ENCODE measurements at regions not wholly inside any gene's neighbourhood (a gene's known extent, or its start where the extent isn't known, plus 50 kb on each side); places are given as distances from the start of the nearest gene placed in this dataset.

- Histone ChIP-seq H3K36me3 (ENCODE audit: control insufficient read depth, insufficient read depth, low read length) (no peaks in the 10 kb centered on the region), H3K4me3 (no peak overlapping the region), H3K9me3 (replicated peaks; ENCODE audit: control insufficient read depth, insufficient read depth, low read depth, low read length) (no peaks in the 10 kb centered on the region), H3K4me1 (replicated peaks in 1 of 2; ENCODE audit: control insufficient read depth in 2 of 2, insufficient read depth in 2 of 2, low read length in 2 of 2) (no peaks in the 10 kb centered on the region), H2AFZ (ENCODE audit: low read depth, low read length) (no peak overlapping the region), H3K9ac (ENCODE audit: insufficient read depth in 1 of 2, low read depth in 2 of 2, low read length in 2 of 2) (no peak overlapping the region), H3K79me2 (ENCODE audit: control insufficient read depth, insufficient read depth, low read length) (no peaks in the 10 kb centered on the region), H4K20me1 (replicated peaks; ENCODE audit: control insufficient read depth, insufficient read depth, low read length) (no peaks in the 10 kb centered on the region), H3K27me3 (ENCODE audit: control insufficient read depth in 2 of 2, insufficient read depth in 2 of 2, low read length in 2 of 2) (no peaks in the 10 kb centered on the region; a peak in 1 of 5 replicates), H3K4me2 (ENCODE audit: insufficient read depth, low read length) (no peak overlapping the region), H3K27ac (ENCODE audit: extremely low read depth, low read depth, low read length) (no peak overlapping the region), H3K9me1 (ENCODE audit: control insufficient read depth, insufficient read depth, low read length) (no peaks in the 10 kb centered on the region)
- intact Hi-C loops (cut with micrococcal nuclease): no loop called here
- POLR2A ChIA-PET: no interaction called here
- no peak for ATAC-seq
- BruUV-seq (replicated peaks): no TSS peak
- FAIRE-seq: no peak
- in situ Hi-C loops (cut with MboI): no loop called here
- CTCF ChIA-PET (ENCODE audit: low intra/inter-chr PET ratio): interaction anchor here (0.7 kb wide), 1 partner anchor 29 kb away, joined by 3 read pairs; no protein-coding TSS in a partner anchor
- DNase-seq (ENCODE audit: extremely low read depth in 1 of 4, low spot score in 3 of 4): no peak
- WGBS (ENCODE audit: insufficient coverage, low coverage, missing lambda C conversion rate): 0% methylated on average over 1 of the region's 1 CpG
- no peak for TF ChIP-seq MIER1 (IDR thresholded peaks at IDR 0.05; ENCODE audit: low read depth)
- TF ChIP-seq CTCF (IDR thresholded peaks at IDR 0.05 in 2 of 3, conservative IDR thresholded peaks at IDR 0.05 in 1 of 3; ENCODE audit: insufficient read depth in 2 of 3, low read depth in 1 of 3, low read length in 3 of 3): no peak
- TF ChIP-seq SRSF9 (IDR thresholded peaks at IDR 0.05; ENCODE audit: borderline replicate concordance, low read depth, low read length): no peak
- TF ChIP-seq ZNF79 (CRISPR knock-in tag; IDR thresholded peaks at IDR 0.05; ENCODE audit: low read depth): no peak
- TF ChIP-seq CBX8 (IDR thresholded peaks at IDR 0.05; ENCODE audit: borderline replicate concordance, extremely low read depth, low read depth, low read length, poor library complexity, severe bottlenecking): no peak
- no peak for TF ChIP-seq PPARD (CRISPR knock-in tag; IDR thresholded peaks at IDR 0.05)
- no peak for TF ChIP-seq ZBTB17 (CRISPR knock-in tag; IDR thresholded peaks at IDR 0.05)
- no peak for TF ChIP-seq STAG1 (CRISPR knock-in tag; IDR thresholded peaks at IDR 0.05; ENCODE audit: borderline replicate concordance)
- TF ChIP-seq BCLAF1 (IDR thresholded peaks at IDR 0.05; ENCODE audit: borderline replicate concordance in 1 of 2, control insufficient read depth in 1 of 2, low read depth in 2 of 2, low read length in 1 of 2): no peak
- no peak for TF ChIP-seq RAD51 (IDR thresholded peaks at IDR 0.05; ENCODE audit: borderline replicate concordance, low read depth)
- no peak for TF ChIP-seq CBFA2T2 (conservative IDR thresholded peaks at IDR 0.05)
- no peak for TF ChIP-seq ZBTB1 (CRISPR knock-in tag; IDR thresholded peaks at IDR 0.05; ENCODE audit: borderline replicate concordance, low read depth)
- TF ChIP-seq SIN3A (IDR thresholded peaks at IDR 0.05; ENCODE audit: borderline replicate concordance in 2 of 2, control insufficient read depth in 1 of 2, low read depth in 2 of 2, low read length in 2 of 2): no peak
- TF ChIP-seq CXXC5 (CRISPR knock-in tag; IDR thresholded peaks at IDR 0.05): no peak
- no peak for TF ChIP-seq ZNF280B (CRISPR knock-in tag; IDR thresholded peaks at IDR 0.05)
Measured at GRCh38 chr10:120048391-120048790, 155.9 kb downstream of the SEC23IP start.
